Lower leg skin (tissue), 3 donors: ENCODE measurements at regions not wholly inside any gene's neighbourhood (a gene's known extent, or its start where the extent isn't known, plus 50 kb on each side); places are given as distances from the start of the nearest gene placed in this dataset.

Experiments
- POLR2A ChIP-seq, 2 donors: fragments of 450-650 bp; IDR thresholded peaks; one replicate each; pipeline ENCODE4 v1.6.1; 2016 to 2017; ENCODE audit warnings: antibody characterized with exemption in 2 of 2, mild to moderate bottlenecking in 1 of 2, moderate library complexity in 1 of 2
- TF ChIP-seq, protein P1 (sequence below), 3 donors: fragments of 450-650 bp; IDR thresholded peaks; one replicate each; pipeline ENCODE4 v1.5.1; 2016; ENCODE audit warnings: antibody characterized with exemption in 3 of 3, mild to moderate bottlenecking in 3 of 3, moderate library complexity in 2 of 3

DNA sequence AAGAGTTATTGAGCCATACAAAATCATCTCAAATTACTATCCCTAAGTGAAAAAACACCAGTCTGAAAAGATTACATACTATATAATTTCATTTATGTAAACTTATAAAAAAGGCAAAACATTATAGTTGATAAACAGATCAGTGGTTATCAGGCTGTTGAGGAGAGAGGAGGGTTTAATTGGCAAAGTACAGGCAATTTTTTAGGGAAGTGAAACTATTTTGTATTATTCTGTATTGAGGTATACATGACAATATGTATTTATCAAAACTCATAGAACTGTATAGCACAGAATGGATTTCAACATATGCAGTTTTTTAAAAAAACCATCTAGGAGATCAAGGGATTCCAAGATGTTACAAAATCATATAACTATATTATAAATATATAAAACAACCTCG lies 403.7 kb downstream of the LTN1 start:
- TF ChIP-seq, protein P1, sequence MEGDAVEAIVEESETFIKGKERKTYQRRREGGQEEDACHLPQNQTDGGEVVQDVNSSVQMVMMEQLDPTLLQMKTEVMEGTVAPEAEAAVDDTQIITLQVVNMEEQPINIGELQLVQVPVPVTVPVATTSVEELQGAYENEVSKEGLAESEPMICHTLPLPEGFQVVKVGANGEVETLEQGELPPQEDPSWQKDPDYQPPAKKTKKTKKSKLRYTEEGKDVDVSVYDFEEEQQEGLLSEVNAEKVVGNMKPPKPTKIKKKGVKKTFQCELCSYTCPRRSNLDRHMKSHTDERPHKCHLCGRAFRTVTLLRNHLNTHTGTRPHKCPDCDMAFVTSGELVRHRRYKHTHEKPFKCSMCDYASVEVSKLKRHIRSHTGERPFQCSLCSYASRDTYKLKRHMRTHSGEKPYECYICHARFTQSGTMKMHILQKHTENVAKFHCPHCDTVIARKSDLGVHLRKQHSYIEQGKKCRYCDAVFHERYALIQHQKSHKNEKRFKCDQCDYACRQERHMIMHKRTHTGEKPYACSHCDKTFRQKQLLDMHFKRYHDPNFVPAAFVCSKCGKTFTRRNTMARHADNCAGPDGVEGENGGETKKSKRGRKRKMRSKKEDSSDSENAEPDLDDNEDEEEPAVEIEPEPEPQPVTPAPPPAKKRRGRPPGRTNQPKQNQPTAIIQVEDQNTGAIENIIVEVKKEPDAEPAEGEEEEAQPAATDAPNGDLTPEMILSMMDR (IDR thresholded peaks at IDR 0.05) = no peak
- TF ChIP-seq POLR2A (IDR thresholded peaks at IDR 0.05) = no peak
